EL (cell line): ENCODE measurements at regions not wholly inside any gene's neighbourhood (a gene's known extent, or its start where the extent isn't known, plus 50 kb on each side); places are given as distances from the start of the nearest gene placed in this dataset.
"Not testable (repeated sequence)": the region's sequence is repeated elsewhere in the genome, so short reads cannot be mapped to it uniquely, and the experiment has no call there.

ENCODE experiments used
- DNase-seq: peaks from one replicate; pipeline ENCODE4 v3.0.0-alpha.2; 2016

DNA sequence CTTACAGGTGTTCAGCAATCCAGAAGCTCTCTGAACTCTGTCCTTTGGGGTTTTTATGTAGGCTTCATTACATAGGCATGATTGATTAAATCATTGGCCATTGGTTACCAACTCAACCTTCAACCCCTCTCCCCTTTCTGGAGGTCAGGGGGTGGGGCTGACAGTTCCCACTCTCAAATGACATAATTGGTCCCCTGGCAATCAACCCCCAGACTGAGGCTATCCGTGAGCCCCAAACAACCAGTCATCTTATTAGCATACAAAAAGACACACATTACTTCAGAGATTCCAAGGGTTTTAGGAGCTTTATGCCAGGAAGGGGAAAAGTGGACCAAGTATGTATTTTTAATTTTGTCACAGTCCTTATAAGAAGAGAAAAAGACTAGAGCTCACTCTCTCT lies 92.1 kb downstream of the ZNF467 start:
- no peak for DNase-seq

DNA sequence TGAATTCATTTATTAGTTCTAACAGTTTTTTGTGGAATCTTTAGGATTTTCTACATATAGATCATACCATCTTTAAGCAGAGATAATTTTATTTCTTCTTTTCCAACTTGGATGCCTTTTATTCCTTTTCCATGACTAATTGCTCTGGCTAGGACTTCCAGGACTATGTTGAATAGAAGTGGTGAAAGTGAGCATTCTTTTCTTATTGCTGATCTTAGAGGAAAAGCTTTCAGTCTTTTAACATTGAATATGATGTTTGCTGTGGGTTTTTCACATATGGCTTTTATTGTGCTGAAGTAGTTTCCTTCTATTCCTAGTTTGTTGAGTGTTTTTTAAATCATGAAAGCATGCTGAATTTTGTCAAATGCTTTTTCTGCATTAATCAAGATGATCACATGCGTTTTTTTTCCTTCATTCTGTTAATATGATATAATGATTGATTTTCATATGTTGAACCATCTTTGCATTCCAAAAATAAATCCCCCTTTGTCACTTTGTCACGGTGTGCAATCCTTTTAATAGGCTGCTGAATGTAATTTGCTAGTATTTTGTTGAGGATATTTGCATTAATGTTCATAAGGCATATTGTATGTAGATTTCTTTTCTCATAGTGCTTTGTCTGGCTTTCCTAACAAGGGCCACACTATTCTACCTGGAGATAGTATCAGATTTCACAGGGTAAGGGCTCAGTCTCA lies 92.9 kb downstream of the ZNF467 start:
- peak; percentile 50 for DNase-seq

DNA sequence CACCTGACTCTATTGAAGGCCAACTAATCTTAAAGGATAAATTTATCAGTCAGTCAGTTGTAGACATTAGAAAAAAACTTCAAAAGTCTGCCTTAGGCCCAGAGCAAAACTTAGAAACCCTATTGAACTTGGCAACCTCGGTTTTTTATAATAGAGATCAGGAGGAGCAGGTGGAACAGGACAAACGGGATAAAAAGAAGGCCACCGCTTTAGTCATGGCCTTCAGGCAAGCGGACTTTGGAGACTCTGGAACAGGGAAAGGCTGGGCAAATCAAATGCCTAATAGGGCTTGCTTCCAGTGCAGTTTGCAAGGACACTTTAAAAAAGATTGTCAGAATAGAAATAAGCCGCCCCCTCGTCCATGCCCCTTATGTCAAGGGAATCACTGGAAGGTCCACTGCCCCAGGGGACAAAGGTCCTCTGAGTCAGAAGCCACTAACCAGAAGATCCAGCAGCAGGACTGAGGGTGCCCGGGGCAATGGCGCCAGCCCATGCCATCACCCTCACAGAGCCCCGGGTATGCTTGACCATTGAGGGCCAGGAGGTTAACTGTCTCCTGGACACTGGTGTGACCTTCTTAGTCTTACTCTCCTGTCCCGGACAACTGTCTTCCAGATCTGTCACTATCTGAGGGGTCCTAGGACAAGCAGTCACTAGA lies 98.5 kb downstream of the ZNF467 start:
- not testable (repeated sequence) for DNase-seq

DNA sequence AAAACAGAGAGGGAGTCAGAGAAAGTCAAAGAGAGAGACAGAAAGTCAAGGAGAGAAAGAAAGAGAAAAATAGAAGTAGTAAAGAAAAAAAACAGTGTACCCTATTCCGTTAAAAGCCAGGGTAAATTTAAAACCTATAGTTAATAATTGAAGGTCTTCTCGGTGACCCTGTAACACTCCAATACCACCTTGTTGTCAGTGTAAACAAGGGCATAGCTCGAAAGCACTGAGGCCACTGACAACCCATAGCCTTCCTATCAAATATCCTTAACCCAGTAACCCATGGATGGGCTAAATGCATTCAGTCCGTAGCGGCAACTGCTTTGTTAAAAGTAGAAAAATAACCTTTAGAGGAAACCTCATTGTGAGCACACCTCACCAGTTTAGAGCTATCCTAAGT lies 100.4 kb downstream of the ZNF467 start:
- no peak for DNase-seq

DNA sequence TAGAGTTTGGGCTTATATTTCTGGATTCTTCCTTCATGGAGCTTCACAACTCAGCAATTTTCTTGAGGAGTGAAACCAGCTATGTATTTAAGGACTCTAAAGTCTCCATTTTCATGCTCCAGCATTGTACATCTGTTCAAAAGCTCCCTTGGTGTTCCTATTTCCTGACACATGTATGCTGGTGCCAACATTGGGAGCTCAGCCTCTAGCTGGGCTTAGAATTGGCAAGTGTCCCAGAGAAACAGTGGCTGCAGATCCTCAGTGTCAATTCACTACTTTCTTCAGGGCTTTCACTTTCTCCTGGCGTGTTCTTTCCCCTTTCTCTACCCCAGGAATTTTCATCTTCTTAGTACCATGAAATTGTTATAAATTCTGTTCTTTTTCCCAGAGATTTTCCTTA lies 103.1 kb downstream of the ZNF467 start:
- peak; percentile 51 for DNase-seq

DNA sequence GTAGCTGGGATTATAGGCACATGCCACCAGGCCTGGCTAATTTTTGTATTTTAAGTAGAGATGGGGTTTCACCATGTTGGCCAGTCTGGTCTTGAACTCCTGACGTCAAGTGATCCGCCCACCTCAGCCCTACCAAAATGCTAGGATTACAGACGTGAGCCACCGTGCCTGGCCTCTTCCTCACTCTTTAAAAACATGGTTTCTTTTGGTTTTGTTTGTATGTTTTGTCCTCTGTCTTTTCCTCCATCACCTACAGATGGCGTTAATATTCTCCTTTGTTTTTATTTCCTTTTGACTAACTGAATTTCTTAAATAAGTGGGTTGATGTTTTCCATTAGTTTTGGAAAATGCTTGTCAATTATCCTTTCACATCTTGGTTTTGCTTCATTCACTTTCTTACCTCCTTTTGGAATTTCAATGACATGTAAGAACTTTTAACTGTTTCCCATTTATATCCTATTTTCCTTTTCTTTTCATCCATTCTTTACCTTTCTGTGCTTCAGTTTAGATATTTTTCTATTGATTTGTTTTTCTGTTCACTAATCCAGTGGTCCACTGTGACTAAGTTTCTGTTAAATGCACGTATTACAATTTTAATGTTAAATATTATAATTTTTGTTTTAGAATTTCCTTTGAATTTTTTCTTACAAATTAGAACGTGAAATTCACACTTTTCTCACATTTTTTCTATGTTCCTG lies 104.1 kb downstream of the ZNF467 start:
- peak; percentile 32 for DNase-seq

DNA sequence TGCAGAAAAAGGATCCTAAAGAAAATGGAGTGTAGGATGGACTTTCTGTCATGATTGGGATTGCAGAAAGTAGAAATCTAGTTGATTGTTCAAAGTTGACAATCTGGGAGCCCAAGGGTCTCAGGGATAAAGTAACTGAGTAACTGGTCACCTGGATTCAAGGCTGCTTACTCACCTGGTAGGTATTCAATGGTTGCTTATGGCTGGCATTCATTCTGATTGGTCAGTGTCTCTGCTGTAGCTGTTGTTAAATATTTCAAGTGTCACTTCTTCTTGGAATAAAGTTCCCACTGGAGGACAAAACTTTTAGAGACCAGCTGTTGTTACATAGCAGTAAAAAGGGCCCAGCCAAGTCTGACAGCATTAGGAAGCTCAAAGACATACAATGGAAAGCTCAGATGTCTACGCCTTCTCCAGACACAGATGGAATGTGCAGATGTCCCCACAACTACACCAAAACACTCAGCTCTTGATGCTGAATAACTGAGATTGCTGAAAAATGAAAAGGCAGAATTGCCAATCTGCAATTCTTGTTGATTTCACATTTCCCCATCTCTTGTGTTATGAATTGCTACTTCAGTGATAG lies 106.9 kb downstream of the ZNF467 start:
- no peak for DNase-seq

DNA sequence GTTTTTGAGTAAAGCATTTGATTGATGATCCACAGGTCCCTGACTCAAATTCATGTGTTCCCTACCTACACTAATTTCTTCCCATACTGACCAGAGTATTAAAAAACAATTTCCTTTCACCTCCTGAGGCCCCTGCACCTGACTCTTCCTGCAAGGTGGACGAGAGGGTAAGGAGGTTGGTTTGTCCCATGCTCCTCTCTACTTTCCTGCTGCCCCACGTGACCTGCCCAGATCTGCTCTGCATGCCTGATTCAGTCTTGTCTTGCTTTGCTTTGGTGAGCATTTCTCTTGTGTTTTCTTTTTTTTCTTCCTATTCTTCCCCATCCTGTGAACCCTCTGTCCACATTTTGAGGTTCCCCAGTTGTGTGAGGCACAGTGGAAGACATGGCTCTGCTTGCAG lies 107.8 kb downstream of the ZNF467 start:
- DNase-seq = not testable (repeated sequence)

DNA sequence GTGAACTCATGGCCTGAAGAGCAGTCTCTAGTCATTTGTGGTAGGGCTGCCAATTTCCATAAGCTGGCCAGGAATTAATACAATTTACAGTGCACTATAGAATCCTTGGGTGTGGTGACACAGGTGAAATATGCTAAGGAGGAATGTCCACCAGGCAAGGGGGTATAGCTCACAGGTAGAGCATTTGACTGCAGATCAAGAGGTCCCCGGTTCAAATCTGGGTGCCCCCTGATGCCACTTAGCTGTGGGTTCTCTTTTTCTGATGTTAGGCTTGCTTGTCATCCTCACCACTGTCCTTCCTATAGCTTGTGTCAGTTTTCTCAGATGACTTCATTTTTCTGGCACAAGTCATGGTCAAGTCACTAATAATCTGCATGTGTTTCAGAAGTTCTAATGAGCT lies 108.7 kb downstream of the ZNF467 start:
- no peak for DNase-seq

DNA sequence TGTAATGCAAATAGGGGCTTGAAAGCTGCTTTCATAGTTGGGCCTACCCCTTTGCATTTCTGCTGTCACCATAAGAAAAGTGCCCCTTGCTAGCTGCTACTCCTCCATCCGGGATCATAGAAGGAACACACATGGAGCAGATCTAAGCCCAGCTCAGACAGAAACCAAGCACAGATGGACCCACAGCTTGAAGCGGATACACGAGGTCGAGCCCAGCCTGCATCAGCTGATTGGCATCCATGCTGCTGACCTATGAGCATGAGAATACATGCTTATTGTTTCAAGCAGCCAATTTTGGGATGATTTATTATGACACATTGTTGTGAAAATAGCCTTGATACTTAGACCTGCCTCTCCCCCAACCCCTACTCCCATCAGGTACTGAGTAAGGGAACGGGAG lies 109.2 kb downstream of the ZNF467 start:
- no peak for DNase-seq

DNA sequence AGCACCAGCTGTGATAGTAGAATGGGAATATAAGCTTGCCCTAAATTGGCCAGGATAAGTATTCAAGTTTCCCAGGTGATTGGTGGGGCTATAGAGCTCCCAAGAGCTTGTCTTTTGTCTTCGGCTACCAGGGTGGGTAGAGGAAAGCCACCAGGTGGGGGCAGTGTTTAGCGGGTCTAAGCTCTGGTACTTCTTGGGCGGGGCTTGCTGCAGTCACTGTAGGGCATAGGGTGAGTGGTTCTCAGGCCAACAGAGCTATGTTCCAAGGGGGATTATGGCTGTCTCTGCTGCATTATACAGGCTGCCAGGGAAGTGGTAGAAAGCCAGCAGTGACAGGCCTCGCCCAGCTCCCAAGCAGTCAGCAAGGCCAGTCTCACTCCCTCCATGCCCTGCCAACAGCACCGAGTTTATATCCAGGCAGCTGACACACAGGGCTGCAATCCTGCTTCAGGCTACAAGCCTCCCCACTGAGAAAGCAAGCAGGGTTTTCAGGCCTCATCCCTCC lies 110.7 kb downstream of the ZNF467 start:
- peak; percentile 60 for DNase-seq

DNA sequence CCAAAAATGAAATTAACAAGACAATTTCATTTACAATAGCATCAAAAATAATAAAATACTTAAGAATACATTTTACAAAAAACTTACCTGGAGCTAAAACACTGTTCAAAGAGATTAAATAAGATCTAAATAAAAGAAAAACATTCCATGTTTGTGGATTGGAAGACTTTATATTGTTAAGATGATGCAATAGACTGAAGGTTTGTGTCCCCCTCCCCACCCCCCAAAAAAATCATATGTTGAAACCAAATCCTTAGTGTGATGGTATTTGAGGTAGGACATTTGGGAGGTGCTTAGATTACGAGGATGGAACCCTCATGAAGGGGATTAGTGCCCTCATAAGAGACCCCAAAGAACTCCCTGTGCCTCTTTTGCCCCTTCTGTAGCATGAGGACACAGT lies 117.6 kb downstream of the ZNF467 start:
- no peak for DNase-seq

DNA sequence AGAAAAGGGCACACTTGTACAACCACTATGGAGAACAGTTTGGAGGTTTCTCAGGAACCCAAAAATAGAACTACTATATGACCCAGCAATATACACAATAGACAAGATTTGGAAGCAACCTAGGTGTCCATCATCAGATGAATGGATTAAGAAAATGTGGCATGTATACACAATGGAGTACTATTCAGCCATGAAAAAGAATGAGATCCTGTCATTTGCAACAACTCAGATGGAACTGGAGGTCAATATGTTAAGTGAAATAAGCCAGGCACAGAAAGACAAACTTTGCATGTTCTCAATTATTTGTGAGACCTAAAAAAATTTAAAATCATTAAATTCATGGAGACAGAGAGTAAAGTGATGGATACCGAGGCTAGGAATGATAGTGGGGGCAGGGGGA lies 118.8 kb downstream of the ZNF467 start:
- no peak for DNase-seq

DNA sequence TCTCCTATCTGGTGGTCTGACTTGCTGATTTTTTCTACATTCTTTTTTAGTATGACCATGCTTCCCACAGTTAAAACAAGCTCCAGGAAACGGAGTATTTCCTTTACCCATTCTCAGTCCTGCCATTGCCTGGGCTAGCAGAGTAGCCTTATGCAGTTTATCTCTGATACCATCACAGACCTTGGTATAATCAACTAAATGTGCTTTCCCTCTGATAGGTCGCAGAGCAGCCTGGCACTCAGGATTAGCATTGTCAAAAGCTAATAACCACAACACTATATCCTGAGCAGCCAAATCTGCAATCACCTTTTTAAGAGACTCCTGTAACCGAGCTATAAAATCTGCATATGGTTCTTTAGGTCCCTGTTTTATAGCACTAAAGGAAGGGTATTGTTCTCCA lies 123.2 kb downstream of the ZNF467 start:
- not testable (repeated sequence) for DNase-seq

DNA sequence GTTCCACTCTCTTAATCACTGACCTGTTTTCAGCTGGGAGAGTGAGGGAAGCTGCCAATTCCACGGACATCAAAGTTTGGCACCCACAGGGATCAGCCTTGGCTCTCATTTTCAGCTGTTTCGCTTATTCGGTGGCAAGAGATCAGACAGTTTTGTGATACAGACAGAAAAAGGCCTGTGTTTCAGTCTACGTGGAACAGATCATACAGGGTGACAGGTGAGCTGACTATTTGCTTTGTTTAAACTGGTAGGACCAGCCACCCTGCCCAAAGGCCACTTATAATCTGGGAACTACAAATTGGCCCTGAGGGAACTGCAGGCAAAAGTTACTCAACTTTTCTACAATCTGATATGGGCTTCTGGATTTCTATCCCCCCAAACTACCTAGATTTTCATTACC lies 128.6 kb downstream of the ZNF467 start:
- DNase-seq = no peak

DNA sequence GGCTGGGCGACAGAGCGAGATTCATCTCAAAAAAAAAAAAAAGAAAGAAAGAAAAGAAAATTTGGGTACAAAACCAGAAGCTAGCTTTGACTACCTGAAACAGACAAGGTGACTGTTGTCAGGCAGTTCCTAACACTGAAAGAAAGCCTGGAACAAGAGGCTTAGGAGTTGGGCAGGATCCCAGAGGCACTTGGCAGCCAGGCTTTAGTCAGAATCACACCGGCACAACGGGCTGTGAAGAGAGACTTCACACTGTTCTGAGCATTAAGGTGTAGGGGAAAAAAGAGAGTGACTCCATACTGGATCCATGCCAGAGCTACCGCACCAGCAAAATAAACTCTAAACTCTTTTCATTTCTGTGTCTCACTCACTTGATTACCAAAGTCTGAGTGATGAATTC lies 130.8 kb downstream of the ZNF467 start:
- no peak for DNase-seq

DNA sequence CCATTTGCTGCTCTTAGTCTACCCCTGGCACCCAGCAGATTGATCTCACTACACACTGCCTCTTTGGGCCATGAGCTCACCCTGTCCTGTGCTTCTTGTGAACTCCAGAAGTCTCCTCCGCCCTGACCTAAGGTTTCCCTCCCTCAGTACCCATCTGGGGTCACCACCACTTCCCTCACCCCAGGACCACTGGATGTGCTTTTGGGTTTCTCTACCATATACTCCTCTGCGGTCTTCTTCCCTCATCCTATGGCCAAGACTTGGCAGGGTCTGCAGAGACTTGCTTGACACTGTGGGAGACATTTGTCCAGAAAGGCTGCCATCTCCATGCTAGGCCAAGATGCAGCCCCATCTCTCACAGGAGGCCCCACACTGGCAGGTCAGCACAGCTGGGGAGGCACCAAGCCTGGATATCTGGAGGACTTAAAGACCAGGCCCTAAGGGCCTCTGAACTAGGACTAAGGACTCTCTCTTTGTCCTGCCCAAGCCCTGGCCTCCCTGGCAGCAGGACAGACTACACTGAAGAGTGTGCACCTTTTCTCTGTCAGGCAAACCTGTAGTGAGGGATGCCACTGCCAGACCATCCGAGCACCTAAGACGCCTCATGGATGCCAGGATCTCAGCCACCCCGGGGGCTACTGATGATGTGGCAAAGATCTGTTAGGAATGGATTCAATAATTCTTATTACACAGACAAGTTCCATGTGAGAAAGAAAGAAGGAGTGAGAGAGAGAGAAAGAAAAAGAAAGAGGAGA lies 134.6 kb downstream of the ZNF467 start:
- DNase-seq = no peak

DNA sequence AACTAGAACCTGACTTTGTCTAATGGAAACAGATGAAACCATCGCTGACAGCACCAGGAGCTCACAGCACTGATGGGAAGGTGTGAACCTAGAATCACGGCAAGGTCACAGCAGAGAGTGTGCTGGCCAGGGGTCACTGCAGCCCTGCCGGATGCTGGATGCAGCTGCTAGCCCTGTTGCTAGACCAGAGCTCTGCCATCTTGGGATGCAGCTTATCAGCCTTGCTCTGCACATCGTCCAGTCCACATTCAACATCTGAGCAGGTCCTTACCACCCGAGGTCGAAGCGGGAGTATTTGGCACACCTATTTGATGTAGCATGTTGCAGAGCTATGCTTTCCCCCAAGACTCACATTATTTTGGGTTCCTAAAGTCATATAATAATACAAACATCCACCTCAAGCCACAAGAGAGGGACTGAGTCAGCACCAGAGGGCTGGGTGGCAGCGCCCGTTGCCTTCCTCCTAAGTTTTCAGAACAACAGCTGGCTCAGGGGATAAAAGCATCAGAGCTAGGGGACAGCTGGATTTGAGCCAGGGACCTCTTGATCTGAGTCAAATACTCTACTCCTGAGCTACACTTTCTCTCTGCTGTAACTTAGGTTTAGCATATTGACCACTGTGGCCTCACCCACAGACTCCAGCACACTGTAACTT lies 135.3 kb downstream of the ZNF467 start:
- no peak for DNase-seq

DNA sequence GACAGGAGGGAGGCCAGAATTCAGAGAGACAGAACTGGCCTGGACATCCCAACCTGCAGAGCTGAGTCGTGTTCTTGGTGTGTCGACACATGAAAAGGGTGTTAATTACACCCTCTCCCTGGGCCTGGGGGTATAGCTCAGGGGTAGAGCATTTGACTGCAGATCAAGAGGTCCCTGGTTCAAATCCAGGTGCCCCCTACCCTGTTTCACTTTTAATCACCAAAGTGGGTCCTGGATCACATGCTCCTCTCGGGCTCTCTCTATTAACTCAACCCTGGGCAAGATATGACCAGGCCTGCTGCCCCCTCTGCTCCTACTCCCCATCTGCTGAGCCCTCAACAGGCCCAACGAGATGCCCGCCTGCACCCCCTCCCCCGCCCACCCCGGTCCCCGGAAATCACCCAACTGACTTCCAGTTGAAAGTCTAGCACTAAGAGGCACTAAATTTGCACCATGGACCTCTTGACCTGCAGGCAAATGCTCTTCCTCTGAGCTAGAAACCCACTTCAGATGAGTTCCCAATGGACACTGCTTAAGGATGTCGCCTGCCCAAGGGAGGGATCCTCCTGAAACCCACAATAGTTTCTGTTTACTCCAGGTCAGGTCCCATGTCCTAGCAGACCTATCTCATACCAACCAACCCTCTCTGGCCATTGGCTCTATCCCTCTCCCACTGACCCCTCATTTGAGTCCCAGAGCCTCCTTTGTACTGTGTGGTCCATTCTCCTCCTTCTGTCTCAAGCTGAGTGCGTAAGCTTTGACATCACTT lies 137.6 kb downstream of the ZNF467 start:
- DNase-seq = peak; percentile 22

DNA sequence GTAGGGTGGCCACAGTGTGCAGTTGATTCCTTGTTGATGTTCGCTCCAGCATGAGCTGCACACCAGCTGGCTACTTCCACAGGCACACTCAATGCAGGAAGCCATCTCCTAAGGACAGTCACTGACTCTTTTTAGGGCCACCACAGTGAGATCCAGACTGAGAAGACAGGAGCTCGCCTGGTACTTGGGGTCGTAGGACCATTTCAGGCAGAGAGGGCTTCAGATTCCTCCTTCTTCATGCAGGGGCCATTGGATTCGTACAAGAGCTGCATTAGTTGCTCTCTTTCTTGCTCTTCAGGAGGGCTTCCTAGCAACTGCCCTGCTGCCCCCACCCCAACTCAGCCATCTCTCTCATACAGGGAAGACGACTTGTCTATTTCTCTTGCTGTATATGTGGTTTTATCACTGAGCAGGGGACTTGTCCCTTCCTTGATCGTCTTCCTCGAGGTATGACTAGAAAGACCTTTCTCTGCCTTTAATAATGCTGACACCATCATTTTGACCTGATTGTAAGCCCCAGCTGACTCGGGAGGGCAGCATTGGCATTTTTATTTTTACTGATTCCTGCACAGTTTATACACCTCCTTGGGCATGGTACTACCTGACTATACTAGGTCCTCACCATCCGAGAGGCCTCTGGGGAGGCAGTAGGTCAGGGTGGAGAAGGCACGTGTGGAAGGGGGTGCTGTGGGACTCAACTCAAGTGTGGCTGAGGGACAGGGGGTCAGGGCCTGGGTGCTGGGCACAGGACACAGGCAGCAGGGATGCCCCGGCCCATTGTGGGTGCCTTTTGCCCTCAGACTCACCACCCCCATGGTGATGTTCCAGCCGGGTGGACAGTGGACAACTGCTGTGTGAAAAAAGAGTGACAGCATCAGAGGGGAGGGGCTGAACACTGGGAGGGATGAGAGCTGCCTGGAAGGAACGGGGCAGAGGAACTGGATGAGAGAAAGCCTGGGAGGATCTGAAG lies 136.7 kb upstream of the ZNF746 start:
- no peak for DNase-seq
